ENCODE measurements at regions not wholly inside any gene's neighbourhood (a gene's known extent, or its start where the extent isn't known, plus 50 kb on each side); places are given as distances from the start of the nearest gene placed in this dataset.

DNA sequence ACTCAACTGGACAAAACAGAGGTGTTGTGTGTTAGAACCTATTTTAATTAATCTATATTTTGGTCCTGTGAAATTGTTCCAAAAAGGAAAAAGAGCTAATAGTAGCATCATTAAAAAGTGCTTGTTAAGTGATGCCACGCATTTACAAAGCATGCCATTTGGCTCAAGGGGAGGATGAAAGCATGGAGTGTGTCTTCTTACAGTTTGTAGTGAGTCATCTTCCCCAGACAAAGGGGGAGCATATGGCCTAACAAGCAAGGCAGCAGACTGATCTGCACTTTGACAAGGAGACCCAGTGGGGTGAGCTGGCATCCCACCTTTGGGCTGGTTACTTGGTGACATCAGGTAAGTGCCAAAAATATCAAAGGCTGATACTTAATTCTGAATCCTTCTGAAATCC, 297.0 kb downstream of the FGF9 start:
- no peak for DNase-seq

DNA sequence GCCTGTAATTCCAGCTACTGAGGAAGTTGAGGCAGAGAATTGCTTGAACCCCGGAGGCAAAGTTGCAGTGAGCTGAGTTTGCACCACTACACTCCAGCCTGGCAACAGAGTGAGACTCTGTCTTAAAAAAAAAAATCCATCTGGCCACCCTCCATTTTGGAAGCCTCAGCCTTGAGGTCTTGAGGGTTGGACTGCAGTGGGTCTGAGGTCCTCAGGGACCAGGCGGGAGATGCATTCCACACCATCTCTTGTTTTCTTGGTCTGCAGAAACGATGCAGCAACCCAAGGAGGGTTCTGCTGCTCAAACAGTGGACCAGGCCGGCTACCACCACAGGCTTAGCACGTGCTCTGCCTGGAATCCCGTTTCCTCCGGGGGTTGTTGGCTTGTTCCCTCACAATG, 299.3 kb downstream of the FGF9 start:
- no peak for DNase-seq

DNA sequence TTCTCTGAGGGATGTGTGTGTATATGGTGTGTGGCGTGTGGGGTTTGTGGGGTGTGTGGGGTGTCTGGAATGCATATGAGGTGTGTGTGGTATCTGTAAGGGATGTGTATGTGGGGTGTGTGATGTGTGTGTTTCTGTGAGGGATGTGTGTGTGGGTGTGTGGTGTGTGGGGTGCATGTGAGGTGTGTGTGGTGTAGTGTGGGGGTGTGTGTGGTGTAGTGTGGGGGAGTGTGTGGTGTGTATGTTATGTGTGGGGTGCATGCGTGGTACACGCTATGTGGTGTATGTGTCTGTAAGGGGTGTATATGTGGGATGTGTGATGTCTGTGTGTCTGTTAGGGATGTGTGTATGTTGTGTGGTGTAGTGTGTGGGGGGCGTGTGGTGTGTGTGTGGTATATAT, 300.0 kb downstream of the FGF9 start:
- DNase-seq = no peak

DNA sequence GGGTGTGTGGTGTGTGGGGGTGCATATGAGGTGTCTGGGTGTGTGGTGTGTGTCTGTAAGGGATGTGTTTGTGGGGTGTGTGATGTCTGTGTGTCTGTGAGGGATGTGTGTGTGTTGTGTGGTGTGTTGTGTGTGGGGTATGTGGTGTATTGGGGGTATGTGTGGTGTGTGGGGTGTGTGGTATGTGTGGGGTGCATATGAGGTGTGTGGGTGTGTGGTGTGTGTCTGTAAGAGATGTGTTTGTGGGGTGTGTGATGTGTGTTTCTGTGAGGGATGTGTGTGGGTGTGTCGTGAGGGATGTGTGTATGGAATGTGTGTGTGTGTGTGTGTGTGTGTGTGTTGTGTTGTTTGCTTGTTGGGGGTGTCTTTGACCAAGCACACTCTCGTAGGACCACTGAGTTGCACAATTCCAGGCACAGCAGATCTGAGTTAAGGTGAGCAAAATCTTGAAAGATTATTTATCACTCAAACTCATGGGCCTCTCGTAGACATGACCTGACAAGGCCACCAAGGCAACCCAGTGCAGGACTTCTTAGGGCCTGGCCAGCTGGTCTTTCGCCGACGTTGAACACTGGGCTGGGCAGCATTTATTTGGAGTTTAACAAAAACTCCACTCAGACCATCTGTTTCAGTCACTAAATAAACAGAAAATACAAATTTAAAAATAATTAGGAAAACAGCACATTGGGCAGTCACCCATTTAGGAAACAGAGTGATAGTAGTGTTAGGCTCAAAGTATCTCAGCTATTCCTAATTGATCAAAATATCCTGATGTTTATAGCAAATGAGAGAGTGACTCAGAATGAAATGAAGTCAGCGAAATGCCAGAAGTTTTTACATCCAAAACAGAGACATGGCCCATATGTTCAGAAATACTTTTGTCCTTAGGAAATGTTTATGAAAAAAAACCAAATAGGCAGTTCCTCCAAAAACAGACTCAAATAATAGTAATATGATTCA, 301.1 kb downstream of the FGF9 start:
- no peak for DNase-seq

DNA sequence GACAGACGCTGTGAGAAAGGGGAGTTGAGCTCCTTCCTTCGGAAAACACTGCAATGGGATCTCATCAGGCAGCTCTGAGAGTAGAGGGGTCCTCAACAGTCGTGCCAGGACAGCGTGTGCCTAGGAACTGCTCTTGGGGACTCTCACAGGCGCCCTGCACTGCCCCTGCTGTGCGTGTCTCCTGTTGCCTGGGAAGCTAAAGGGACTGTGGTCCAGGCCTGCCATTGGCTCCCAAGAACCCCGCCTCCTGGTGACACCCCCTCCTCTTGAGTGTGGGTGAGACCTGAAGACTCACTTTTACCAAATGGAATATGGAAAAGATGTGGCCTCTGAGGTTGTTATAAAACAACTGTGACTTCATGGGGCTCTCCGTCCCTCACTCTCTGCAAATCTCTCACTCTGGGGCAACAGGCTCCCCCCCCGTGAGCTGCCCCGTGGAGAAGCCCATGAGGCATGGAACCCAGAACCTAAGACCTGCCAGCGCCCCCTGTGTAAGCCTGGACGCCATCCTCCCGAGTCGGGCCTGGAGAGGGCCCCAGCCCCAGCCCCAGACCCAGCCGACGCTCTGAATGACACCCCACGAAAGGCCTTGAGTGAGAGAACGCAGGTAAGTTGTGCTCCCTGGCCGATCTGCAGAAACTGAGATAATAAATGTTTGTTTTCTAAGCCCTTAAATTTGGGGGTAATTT, 302.7 kb downstream of the FGF9 start:
- DNase-seq = no peak

DNA sequence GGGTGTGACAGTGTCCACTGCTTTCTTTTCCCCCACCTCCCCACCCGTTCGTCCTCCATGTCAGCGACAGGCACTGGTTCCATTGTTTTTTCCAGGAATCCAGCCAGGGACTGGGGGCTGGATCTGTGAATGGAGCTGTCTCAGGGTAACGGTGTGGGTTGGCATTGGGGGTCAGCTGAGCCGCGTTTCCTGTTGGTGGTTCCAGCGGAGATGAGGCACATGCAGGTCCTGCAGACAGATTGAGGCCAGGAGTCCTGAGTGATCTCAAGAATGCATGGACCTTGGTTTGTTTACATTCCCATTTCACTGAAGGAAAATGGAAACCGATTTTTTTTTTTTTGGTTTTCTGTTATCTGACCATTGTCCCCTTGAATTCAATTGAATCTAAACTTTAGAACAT, 303.9 kb downstream of the FGF9 start:
- no peak for DNase-seq

DNA sequence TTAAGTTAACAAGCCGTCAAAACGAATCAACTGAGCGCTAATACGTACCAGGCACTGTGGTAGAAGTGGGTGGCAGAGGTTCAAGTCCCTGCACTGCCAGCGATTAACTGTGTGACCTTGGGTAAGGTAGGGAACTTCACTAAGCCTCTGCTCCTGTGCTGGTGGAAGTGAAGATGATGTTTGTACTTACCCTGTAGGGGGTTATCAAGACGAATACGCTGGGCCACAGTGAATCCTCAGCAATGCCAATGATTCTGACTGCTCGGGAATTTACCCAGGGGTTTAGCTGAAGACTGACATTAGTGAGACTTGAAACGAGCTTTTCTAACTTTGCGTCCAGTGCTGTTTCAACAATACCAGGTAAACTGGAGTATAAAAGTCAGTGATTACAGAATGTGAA, 305.3 kb downstream of the FGF9 start:
- DNase-seq = no peak

DNA sequence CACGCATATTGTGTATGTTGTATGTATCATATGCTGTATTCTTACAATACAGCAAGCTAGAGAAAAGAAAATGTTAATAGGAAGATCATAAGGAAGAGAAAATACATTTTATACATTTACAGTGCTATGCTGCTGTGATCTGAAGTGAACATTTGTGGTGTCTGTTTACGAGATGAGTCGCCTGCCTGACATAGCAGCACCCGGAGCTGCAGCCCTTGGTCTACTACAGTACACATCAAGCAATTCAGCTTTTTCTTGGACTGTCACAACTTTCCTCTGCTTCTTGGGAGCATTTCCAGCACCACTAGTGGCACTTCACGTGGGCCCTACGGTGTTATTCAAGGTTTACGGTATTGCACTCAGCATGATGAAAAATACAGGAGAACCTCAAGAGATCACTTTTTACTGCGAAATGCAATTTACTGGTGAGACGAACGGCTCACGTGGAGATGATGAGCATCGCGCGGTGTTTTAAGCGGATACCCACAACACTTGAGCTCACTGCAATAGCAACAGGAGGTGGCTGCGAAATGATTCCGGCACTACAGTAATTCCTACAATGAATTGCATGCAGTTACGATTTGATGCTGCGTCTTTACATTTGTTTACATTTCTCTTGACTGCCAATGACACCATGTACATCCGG, 308.4 kb downstream of the FGF9 start:
- no peak for DNase-seq

DNA sequence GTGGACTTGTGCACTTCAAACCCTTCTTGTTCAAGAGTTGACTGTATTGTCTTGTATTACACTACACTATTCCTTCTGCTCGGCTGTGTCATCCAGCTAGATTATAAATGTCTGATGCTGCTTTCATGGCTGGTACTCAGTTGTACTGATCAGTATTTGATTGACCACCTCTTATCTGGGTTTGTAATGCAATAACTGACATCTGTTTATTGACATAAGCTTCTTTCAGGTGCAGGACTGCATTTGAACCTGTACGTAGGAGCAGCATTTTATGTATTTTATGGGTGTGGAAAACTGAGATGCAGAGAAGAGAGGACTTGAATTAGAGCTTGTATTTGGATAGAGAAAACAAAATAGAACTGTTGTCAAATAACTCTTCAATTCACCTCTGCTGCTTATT, 309.2 kb downstream of the FGF9 start:
- no peak for DNase-seq

DNA sequence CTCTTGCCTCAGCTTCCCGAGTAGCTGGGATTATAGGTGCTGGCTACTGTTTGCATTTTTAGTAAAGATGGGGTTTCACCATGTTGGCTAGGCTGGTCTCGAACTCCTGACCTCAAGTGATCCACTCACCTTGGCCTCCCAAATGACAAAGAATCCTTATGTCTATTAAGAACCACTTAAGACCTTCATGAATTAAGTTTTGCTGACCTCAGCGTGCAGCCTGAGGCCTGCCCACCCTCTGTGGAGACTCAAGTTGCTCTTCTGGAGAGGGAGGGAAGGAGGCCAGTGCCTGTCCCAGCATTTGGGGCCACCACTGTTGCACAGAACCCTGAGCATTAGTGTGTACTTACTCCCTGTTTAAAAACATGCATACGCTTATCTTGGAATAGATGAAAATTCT, 313.3 kb downstream of the FGF9 start:
- DNase-seq = no peak

DNA sequence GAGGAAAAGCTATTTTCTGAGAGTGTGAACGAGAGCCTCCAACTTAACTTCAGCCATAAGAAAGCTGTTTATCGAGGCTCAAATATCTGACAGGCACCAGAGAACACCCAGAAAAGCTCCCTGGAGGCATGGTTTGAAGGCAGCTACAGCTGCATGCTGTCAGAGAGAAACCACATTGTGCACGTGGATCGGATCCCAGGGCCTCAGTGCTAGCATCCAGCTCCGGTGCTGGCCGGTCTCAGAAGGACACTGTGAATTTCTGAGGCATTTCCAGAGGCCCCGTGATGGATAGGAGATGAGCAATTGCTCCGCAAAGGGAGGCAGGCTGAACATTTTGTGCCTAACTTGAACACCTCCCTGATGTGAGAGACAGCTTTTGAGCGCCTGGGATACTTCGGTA, 315.7 kb downstream of the FGF9 start:
- no peak for DNase-seq

DNA sequence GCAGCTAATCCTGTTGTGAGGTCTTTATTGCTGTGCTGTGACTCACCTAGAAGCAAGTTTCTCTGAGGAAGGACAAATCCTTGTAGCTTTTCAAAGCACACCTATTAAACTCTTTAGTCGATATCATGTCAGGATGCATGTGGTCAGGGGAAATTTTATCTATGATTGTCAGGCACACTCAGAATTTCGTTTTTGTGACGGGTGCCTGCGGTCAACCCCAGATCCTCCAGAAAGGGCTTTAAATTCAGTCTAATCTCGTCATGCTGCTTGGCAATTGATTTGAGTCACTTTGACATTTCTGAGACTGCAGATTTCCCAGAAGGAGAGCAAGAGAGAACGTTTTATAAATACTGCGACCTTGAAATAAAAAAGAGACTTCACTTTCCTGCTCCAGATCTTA, 316.9 kb downstream of the FGF9 start:
- DNase-seq = no peak

DNA sequence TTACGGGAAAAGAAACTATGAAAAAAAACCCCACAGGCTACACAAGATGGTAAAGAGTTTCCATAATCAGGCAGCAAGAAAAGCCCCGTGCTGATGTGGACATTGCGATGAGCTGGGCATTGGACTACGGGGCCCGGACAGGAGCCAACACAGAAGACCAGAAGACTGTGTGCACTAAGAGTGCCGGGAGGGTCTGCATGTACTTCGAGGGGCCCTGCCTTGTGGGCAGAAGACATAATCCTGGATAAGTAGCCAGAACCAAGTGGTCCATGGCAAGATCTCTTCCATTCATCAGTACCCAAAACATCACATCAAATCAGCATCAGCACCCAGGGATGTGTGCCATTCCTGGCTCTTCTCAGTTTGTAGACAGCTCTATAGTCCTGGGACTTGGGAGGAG, 317.8 kb downstream of the FGF9 start:
- no peak for DNase-seq

DNA sequence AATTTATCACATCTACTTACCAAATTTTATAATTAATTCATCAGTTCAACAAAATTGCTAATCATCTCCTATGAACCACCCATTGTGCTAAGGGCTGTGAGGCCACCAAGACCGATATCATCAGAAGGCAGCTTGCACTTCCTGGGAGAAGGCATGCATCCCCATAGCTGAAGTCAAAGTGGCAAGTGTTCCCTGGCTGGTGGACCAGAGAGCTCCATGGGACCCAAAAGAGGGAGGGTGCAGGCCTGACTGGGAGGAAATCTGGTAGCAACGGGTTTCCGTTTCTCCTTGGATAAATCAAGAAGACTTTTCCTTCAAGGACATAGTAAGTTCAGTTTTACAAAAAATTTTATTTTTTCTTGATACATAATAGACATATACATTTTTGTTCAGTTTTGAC, 325.2 kb downstream of the FGF9 start:
- no peak for DNase-seq

DNA sequence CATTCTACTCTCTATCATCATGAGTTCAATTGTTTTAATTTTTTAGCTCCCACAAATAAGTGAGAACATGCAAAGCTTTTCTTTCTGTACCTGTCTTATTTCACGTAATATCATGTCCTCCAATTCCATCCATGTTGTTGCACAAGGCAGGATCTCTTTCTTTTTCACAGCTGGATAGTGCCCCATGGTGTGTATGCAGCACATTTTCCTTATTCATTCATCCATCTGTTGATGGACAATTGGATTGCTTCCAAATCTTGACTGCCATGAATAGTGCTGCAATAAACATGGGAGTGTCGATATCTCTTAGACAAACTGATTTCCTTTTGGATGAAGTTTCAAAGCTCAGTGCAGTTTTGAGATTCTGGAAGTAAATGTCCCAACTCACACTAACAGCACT, 326.9 kb downstream of the FGF9 start:
- no peak for DNase-seq

DNA sequence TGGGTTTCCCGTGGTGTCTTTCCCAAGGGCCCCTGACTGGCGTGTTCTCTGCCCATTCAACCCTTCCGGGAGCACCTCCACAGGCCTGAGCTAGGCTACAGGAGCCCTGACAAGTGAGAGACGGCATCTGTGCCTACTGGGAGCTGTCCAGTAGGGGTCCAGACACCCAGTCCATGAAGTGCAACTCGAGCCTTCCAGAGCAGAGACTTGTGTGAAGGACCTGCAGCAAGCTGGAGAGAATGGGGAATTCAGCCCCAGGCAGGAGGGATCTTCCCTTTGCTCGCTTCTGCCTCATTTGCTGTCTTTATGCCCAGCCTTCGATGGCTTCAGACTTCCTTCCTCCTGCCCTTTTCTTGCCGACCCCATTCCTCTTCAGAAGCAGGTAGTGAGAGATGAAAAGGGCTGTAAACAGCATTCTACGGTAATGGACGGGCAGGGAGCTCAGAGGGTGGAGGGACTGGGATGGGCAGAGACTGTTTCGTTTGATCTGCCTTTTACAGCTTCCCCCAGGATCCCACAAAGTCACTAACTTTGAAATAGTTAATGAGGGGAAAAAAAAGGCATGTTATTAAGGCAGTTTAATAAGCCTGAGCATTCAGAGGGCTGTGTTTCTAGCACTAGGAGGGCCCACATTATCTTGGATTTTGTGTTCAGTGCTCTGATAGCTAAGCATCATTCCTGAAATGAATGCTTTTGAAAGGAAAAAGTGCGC, 327.6 kb downstream of the FGF9 start:
- DNase-seq = no peak

DNA sequence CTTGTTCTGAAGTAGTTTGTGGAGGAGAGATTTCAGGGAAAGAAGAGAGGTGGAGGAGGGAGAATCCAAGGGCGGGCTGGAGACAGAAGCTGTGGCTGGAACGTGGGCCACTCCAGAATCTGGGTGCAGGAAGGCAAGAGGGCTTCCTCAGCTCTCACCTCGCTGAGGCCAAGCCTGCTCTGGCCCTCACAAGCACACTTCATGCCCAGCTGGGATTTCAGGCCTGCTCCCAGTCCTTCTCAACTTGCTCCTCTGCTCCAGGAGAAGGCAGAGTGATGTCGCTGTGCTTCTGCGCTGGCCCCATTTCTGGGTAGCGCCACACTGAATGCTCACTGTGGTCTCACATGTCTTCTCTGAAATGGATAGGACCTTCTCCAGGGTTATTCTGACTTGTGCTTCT, 328.8 kb downstream of the FGF9 start:
- no peak for DNase-seq

DNA sequence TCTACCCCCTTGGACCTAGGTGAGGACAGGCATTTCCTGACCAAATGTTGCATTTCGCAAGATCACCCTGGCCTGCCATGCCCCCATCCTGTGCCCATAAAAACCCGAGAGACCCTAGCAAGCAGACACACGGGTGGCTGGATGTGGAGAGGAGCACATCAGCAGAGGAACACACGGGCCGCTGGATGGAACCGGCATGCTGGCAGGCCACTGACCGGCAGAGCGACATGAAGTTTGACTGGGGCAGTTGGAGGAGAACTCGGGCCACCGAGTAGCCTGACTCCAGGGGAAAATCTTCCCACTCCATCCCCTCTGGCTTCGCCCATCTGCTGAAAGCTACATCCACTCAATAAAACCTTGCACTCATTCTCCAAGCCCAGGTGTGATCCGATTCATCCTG, 329.3 kb downstream of the FGF9 start:
- DNase-seq = no peak

DNA sequence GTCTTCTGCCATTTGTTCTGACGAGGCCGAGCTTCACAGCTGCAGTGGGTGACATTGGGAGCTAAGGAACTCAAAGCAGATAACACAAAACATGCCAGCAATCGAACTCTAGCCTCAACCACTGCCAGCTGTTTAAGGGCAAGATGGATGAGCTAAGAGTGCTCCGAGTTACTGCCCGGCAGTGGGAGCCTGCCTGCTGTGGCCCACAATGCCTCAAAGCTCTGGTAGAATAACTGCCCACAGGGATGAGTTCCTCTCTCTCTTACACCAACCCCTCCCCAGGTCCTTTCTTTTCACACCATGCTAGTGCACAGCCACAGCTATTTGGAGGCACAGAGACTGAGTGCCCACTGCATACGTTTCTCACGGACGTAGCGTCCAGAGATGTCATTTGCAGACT, 330.5 kb downstream of the FGF9 start:
- no peak for DNase-seq

DNA sequence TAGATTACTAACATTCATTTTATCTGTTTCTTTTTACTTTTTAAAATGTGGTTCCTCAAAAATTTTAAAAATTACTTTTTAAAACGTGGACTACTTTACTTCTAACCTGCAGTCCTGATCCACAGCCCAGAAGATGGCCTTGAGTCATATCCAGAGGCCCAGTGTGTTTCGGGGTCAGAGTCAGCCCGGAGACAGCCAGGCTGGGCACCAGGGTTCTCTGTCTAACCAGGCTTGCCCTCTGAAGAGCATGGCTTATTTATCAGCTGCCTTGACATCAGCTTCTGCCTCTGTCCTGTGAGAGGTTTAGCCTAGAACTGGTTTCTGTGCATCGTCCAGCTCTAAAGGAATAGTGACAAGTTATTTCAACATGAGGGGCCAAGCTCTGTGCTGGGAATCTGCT, 332.0 kb downstream of the FGF9 start:
- no peak for DNase-seq

DNA sequence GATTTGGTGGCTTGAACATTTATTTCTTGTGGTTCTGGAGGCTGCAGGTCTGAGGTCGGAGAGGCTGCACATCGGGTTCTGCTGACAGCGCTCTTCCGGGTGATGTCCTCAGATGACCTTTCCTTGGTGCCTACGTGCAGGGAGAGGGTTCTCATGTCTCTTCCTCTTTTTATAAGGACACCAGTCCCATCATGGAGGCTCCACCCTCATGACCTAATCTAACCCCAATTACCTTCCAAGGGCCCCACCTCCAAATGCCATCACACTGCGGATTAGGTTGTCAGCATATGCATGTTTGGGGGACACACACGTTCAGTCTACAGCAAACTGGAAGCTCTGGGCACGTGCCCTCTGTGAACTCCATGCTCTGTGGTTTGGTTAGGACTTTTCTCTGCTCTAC, 338.6 kb downstream of the FGF9 start:
- no peak for DNase-seq

DNA sequence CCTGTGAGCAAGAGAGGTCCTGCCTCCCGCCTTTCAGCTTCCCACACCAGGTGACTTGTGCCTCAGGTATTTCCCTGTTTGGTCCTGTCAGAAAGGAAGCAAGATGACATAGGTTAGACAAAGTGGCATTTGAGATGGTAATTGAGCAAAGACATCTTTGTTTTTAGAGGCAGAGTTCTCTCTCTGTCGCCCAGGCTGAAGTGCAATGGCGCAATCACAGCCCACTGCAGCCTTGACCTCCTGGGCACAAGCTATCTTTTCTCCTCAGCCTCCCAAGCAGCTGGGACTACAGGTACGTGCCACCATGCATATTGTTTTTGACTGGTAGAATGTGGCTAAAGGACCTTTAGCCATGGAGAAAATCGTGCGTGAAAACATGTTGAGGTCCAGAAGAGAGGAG, 339.1 kb downstream of the FGF9 start:
- DNase-seq = no peak

DNA sequence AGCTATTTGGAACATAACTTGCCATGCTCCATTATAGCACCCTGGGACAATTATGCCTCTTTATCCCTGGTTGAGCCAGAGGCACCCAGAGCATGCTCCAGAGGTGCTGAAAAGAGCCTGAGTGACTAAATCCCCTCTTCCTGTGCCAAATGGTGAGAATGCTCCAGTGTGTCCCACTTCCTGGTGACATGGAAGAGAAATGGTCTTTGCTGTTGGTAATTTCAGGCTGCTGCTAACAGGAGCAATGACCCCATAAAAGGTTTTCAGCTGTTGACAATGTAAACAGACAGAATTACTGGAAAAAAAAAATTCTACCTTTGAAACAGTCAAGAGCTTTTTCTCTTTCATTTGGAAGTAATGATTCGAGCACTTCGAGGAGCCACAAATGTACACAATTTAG, 341.8 kb downstream of the FGF9 start:
- DNase-seq = no peak
